ENCODE measurements at regions not wholly inside any gene's neighbourhood (a gene's known extent, or its start where the extent isn't known, plus 50 kb on each side); places are given as distances from the start of the nearest gene placed in this dataset.

DNA sequence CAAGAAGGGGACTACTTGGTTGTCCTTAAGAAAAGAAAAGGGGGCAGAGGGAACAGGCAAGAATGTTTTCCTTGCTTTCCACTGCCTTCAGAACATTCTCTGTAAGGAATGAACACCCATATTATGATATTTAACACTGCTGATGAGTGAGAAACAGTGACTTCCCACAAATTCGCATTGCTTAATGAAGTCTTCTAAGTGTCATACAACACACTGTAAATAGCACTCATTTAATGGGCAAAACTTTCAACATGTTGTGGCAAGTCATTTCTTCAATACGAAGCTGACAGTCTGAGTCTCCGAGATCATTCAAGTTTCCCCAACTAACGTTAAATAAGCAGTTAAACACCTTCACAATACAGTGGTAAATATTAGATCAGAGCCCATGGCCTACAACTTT lies 464.4 kb downstream of the SHQ1 start:
- Histone ChIP-seq H3K27ac (no peak overlapping the region), H3K9me2 (replicated peaks; ENCODE audit: insufficient read depth) (no peaks in the 10 kb centered on the region), H3K4me3 (no peak overlapping the region), H3K4me2 (no peak overlapping the region), H2AFZ (no peak overlapping the region), H3K4me1 (ENCODE audit: insufficient read depth) (peaks cover 27% of the 10 kb centered on the region), H3K36me3 (replicated peaks; ENCODE audit: insufficient read depth, low read depth) (no peaks in the 10 kb centered on the region), H3K27me3 (no peaks in the 10 kb centered on the region), H4K20me1 (ENCODE audit: insufficient read depth, poor library complexity, severe bottlenecking) (peaks cover 100% of the 10 kb centered on the region), H3K9me3 (ENCODE audit: low read depth) (no peaks in the 10 kb centered on the region), H3K79me2 (peaks cover 100% of the 10 kb centered on the region)
- DNase-seq (ENCODE audit: low spot score) = no peak
- 85% methylated on average over 4 of the region's 4 CpGs for WGBS (ENCODE audit: low lambda C conversion rate, missing lambda C conversion rate)
- TF ChIP-seq EZH2phosphoT487 (IDR thresholded peaks at IDR 0.05; ENCODE audit: low read depth, severe bottlenecking, unreplicated experiment) (no peak), EZH2 (IDR thresholded peaks at IDR 0.05; ENCODE audit: borderline replicate concordance) (no peak)
- TF ChIP-seq, protein P1, sequence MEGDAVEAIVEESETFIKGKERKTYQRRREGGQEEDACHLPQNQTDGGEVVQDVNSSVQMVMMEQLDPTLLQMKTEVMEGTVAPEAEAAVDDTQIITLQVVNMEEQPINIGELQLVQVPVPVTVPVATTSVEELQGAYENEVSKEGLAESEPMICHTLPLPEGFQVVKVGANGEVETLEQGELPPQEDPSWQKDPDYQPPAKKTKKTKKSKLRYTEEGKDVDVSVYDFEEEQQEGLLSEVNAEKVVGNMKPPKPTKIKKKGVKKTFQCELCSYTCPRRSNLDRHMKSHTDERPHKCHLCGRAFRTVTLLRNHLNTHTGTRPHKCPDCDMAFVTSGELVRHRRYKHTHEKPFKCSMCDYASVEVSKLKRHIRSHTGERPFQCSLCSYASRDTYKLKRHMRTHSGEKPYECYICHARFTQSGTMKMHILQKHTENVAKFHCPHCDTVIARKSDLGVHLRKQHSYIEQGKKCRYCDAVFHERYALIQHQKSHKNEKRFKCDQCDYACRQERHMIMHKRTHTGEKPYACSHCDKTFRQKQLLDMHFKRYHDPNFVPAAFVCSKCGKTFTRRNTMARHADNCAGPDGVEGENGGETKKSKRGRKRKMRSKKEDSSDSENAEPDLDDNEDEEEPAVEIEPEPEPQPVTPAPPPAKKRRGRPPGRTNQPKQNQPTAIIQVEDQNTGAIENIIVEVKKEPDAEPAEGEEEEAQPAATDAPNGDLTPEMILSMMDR (IDR thresholded peaks at IDR 0.05; ENCODE audit: poor library complexity) = no peak

DNA sequence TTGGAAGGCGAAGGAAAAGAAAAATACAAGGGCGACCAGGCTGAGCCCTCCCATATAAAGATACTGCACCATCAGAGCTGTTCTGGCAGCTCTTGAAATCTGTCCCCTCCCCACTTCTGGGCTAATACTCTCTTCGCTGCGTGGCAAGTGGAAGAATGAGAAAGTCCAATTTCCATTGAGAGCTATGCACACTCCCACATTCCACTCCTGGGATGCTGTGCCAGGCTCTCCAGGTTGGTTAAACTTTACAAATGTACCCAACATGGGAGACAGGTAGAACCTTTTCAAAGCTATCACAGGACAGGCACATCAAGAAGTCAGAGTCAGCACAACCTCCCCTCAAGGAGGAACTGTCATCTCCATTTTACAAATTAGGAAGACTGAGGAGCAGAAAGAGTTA lies 465.0 kb downstream of the SHQ1 start:
- no peak overlapping the region for H3K27ac ChIP-seq
- H3K4me2 ChIP-seq = no peak overlapping the region
- H3K9me3 ChIP-seq (ENCODE audit: low read depth) = no peaks in the 10 kb centered on the region
- no peaks in the 10 kb centered on the region for H3K9me2 ChIP-seq (replicated peaks; ENCODE audit: insufficient read depth)
- H3K4me1 ChIP-seq (ENCODE audit: insufficient read depth) = peaks cover 27% of the 10 kb centered on the region
- H3K4me3 ChIP-seq = no peak overlapping the region
- DNase-seq (ENCODE audit: low spot score) = no peak
- H3K79me2 ChIP-seq = peaks cover 100% of the 10 kb centered on the region
- peaks cover 100% of the 10 kb centered on the region for H4K20me1 ChIP-seq (ENCODE audit: insufficient read depth, poor library complexity, severe bottlenecking)
- TF ChIP-seq EZH2 (IDR thresholded peaks at IDR 0.05; ENCODE audit: borderline replicate concordance) (no peak), EZH2phosphoT487 (IDR thresholded peaks at IDR 0.05; ENCODE audit: low read depth, severe bottlenecking, unreplicated experiment) (no peak)
- TF ChIP-seq, protein P1 (IDR thresholded peaks at IDR 0.05; ENCODE audit: poor library complexity) = no peak
- WGBS (ENCODE audit: low lambda C conversion rate, missing lambda C conversion rate) = 97% methylated on average over 4 of the region's 4 CpGs
- H2AFZ ChIP-seq = no peak overlapping the region
- no peaks in the 10 kb centered on the region for H3K27me3 ChIP-seq
- H3K36me3 ChIP-seq (replicated peaks; ENCODE audit: insufficient read depth, low read depth) = no peaks in the 10 kb centered on the region

DNA sequence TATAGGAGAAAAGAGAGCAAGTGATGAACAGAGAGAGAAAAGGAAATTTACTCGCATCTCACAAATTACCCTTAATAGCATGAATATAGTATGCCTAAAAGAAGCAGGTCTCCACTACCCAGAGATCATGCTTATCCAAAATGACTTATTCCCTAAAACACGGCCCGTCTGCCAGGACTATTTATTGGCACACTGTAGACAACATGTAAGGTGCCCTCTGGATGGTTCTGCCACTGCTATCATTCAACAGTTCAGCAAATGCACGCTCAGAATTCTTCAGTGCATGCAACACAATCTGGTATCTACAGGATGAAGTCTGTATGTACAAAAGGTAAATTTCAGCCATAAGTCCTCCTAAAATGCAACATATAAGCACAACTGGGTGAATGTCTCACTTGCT lies 465.8 kb downstream of the SHQ1 start:
- H4K20me1 ChIP-seq (ENCODE audit: insufficient read depth, poor library complexity, severe bottlenecking) = peaks cover 99% of the 10 kb centered on the region
- H3K79me2 ChIP-seq = peaks cover 100% of the 10 kb centered on the region
- no peaks in the 10 kb centered on the region for H3K27me3 ChIP-seq
- no peak overlapping the region for H3K4me2 ChIP-seq
- H3K9me2 ChIP-seq (replicated peaks; ENCODE audit: insufficient read depth) = no peaks in the 10 kb centered on the region
- no peaks in the 10 kb centered on the region for H3K36me3 ChIP-seq (replicated peaks; ENCODE audit: insufficient read depth, low read depth)
- DNase-seq (ENCODE audit: low spot score) = no peak
- TF ChIP-seq, protein P1 (IDR thresholded peaks at IDR 0.05; ENCODE audit: poor library complexity) = no peak
- TF ChIP-seq EZH2 (IDR thresholded peaks at IDR 0.05; ENCODE audit: borderline replicate concordance) (no peak), EZH2phosphoT487 (IDR thresholded peaks at IDR 0.05; ENCODE audit: low read depth, severe bottlenecking, unreplicated experiment) (no peak)
- no peaks in the 10 kb centered on the region for H3K9me3 ChIP-seq (ENCODE audit: low read depth)
- peaks cover 24% of the 10 kb centered on the region for H3K4me1 ChIP-seq (ENCODE audit: insufficient read depth)
- H3K4me3 ChIP-seq = no peak overlapping the region
- no peak overlapping the region for H3K27ac ChIP-seq
- 94% methylated on average over 4 of the region's 4 CpGs for WGBS (ENCODE audit: low lambda C conversion rate, missing lambda C conversion rate)
- no peak overlapping the region for H2AFZ ChIP-seq

DNA sequence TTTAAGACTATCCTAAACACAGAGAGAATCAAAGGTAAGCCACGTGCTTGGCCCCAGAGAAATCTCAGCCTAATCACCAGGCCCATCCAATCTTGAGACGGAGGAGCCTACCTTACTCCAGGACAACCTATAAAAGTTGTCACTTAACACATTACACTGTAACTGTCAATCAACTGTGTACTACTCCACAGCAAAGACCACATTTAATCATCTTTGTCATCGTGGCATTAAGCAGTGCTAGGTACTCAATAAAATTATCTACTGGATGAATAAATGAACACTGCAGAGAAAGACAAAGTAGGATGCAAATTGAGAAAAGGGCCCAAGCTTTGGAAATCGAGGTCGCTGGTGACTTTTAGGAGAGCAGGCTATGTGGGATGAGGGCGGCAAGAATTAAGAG lies 466.7 kb downstream of the SHQ1 start:
- 88% methylated on average over 6 of the region's 6 CpGs for WGBS (ENCODE audit: low lambda C conversion rate, missing lambda C conversion rate)
- no peaks in the 10 kb centered on the region for H3K9me3 ChIP-seq (ENCODE audit: low read depth)
- no peaks in the 10 kb centered on the region for H3K36me3 ChIP-seq (replicated peaks; ENCODE audit: insufficient read depth, low read depth)
- H2AFZ ChIP-seq = no peak overlapping the region
- H3K4me2 ChIP-seq = no peak overlapping the region
- no peaks in the 10 kb centered on the region for H3K27me3 ChIP-seq
- H3K9me2 ChIP-seq (replicated peaks; ENCODE audit: insufficient read depth) = no peaks in the 10 kb centered on the region
- peaks cover 93% of the 10 kb centered on the region for H4K20me1 ChIP-seq (ENCODE audit: insufficient read depth, poor library complexity, severe bottlenecking)
- H3K79me2 ChIP-seq = peaks cover 94% of the 10 kb centered on the region
- TF ChIP-seq, protein P1 (IDR thresholded peaks at IDR 0.05; ENCODE audit: poor library complexity) = no peak
- TF ChIP-seq EZH2phosphoT487 (IDR thresholded peaks at IDR 0.05; ENCODE audit: low read depth, severe bottlenecking, unreplicated experiment) (no peak), EZH2 (IDR thresholded peaks at IDR 0.05; ENCODE audit: borderline replicate concordance) (no peak)
- no peak overlapping the region for H3K27ac ChIP-seq
- H3K4me1 ChIP-seq (ENCODE audit: insufficient read depth) = peaks cover 16% of the 10 kb centered on the region
- DNase-seq (ENCODE audit: low spot score) = no peak
- no peak overlapping the region for H3K4me3 ChIP-seq

Data from hepatocyte (in vitro differentiated cells).